HEK293 (cell line): ENCODE measurements at regions not wholly inside any gene's neighbourhood (a gene's known extent, or its start where the extent isn't known, plus 50 kb on each side); places are given as distances from the start of the nearest gene placed in this dataset.

Source experiments
- CTCF ChIA-PET: fragments of 350-600 bp; formaldehyde crosslinking; extraction: SDS; loops from one replicate; lab custom pipeline; 2021; ENCODE audit warnings: antibody characterized with exemption; lab: Yijun Ruan, JAX
- POLR2A ChIA-PET: fragments of 300-600 bp; formaldehyde crosslinking; extraction: SDS; loops from one replicate; lab custom pipeline; 2020; ENCODE audit warnings: antibody characterized with exemption, inconsistent platforms; lab: Yijun Ruan, JAX
- H3K27ac ChIP-seq: fragments of 200-500 bp; sonication (Bioruptor generic); 2 replicates; pipeline ENCODE4 v1.5.1; 2014; ENCODE audit warnings: low read depth, low read length, control low read depth, inconsistent platforms; ENCODE audit errors: extremely low read depth
- H3K36me3 ChIP-seq, 2 experiments: fragments of 200-500 bp in 1 of 2; sonication (Bioruptor generic) in 1 of 2; 1 replicate in 1 of 2; 2 replicates in 1 of 2; pipeline ENCODE4 v1.5.1; 2014 to 2017; ENCODE audit warnings: inconsistent platforms in 2 of 2, low read length in 2 of 2; ENCODE audit not compliant: control insufficient read depth in 2 of 2, insufficient read depth in 1 of 2
- H3K4me1 ChIP-seq: fragments of 200-500 bp; sonication (Bioruptor generic); 2 replicates; pipeline ENCODE4 v1.5.1; 2014; ENCODE audit warnings: mild to moderate bottlenecking, low read length, inconsistent platforms; ENCODE audit not compliant: control insufficient read depth, insufficient read depth
- H3K4me3 ChIP-seq: 2 replicates; pipeline ENCODE4 v1.5.1; 2011; ENCODE audit warnings: low read depth, mild to moderate bottlenecking, control low read depth, low read length, moderate library complexity
- H3K9me3 ChIP-seq: fragments of 200-500 bp; sonication (Bioruptor generic); 2 replicates; pipeline ENCODE4 v1.5.1; 2014; ENCODE audit warnings: low read depth, low read length, inconsistent platforms; ENCODE audit not compliant: control insufficient read depth, insufficient read depth
- KLF1 ChIP-seq: fragments of 450-650 bp; formaldehyde crosslinking; IDR thresholded peaks from 2 replicates; pipeline ENCODE4 v1.5.1; 2016; ENCODE audit warnings: missing biosample characterization, missing genetic modification characterization
- KLF10 ChIP-seq: fragments of 450-650 bp; IDR thresholded peaks from 2 replicates; pipeline ENCODE4 v1.5.1; 2018; ENCODE audit warnings: missing biosample characterization, mild to moderate bottlenecking, missing genetic modification characterization
- PRDM2 ChIP-seq: fragments of 450-650 bp; formaldehyde crosslinking; IDR thresholded peaks from 2 replicates; pipeline ENCODE4 v1.5.1; 2016; ENCODE audit warnings: missing biosample characterization, missing genetic modification characterization, borderline replicate concordance
- PRDM4 ChIP-seq: fragments of 450-650 bp; formaldehyde crosslinking; IDR thresholded peaks from 2 replicates; pipeline ENCODE4 v1.5.1; 2017; ENCODE audit warnings: missing biosample characterization, missing genetic modification characterization
- TCF7L2 ChIP-seq: IDR thresholded peaks from 2 replicates; pipeline ENCODE4 v1.6.1; 2011; ENCODE audit warnings: low read depth, mild to moderate bottlenecking, inconsistent platforms, low read length, moderate library complexity, borderline replicate concordance
- ZFP41 ChIP-seq: fragments of 450-650 bp; formaldehyde crosslinking; IDR thresholded peaks from 2 replicates; pipeline ENCODE4 v1.5.1; 2016; ENCODE audit warnings: missing biosample characterization, missing genetic modification characterization, borderline replicate concordance
- ZNF133 ChIP-seq: fragments of 450-650 bp; formaldehyde crosslinking; IDR thresholded peaks from 2 replicates; pipeline ENCODE4 v1.5.1; 2016; ENCODE audit warnings: missing biosample characterization, missing genetic modification characterization
- ZNF248 ChIP-seq: fragments of 450-650 bp; formaldehyde crosslinking; IDR thresholded peaks from 2 replicates; pipeline ENCODE4 v1.5.1; 2017; ENCODE audit warnings: missing biosample characterization, missing genetic modification characterization
- ZNF48 ChIP-seq: fragments of 450-650 bp; formaldehyde crosslinking; IDR thresholded peaks from 2 replicates; pipeline ENCODE4 v1.5.1; 2016; ENCODE audit warnings: missing biosample characterization, missing genetic modification characterization
- ZNF529 ChIP-seq: fragments of 450-650 bp; formaldehyde crosslinking; IDR thresholded peaks from 2 replicates; pipeline ENCODE4 v1.5.1; 2017; ENCODE audit warnings: missing genetic modification characterization, missing biosample characterization; ENCODE audit not compliant: insufficient replicate concordance
- ZNF548 ChIP-seq: fragments of 450-650 bp; formaldehyde crosslinking; IDR thresholded peaks from 2 replicates; pipeline ENCODE4 v1.5.1; 2016; ENCODE audit warnings: missing biosample characterization, missing genetic modification characterization
- ZNF610 ChIP-seq: fragments of 450-650 bp; formaldehyde crosslinking; IDR thresholded peaks from 2 replicates; pipeline ENCODE4 v1.5.1; 2016; ENCODE audit warnings: missing biosample characterization, missing genetic modification characterization, borderline replicate concordance
- ZNF660 ChIP-seq: fragments of 450-650 bp; IDR thresholded peaks from 2 replicates; pipeline ENCODE4 v1.5.1; 2018; ENCODE audit warnings: missing biosample characterization, mild to moderate bottlenecking, missing genetic modification characterization
- ZSCAN16 ChIP-seq: fragments of 450-650 bp; formaldehyde crosslinking; IDR thresholded peaks from 2 replicates; pipeline ENCODE4 v1.5.1; 2016; ENCODE audit warnings: missing biosample characterization, missing genetic modification characterization
- ZSCAN5A ChIP-seq: fragments of 450-650 bp; formaldehyde crosslinking; IDR thresholded peaks from 2 replicates; pipeline ENCODE4 v1.5.1; 2016; ENCODE audit warnings: missing biosample characterization, missing genetic modification characterization

- no peak for TF ChIP-seq ZNF248
- no peak for TF ChIP-seq TCF7L2
- no peak for TF ChIP-seq ZSCAN5A
- no peak for TF ChIP-seq KLF10 (tag by site-specific recombination)
- TF ChIP-seq KLF1: no peak
- TF ChIP-seq ZNF133 (tag by site-specific recombination): no peak
- no peak for TF ChIP-seq PRDM4 (tag by site-specific recombination)
These were observed 495.9 kb downstream of the CENPC start (continued) for GRCh38 chr4:67049446-67049845.

DNA sequence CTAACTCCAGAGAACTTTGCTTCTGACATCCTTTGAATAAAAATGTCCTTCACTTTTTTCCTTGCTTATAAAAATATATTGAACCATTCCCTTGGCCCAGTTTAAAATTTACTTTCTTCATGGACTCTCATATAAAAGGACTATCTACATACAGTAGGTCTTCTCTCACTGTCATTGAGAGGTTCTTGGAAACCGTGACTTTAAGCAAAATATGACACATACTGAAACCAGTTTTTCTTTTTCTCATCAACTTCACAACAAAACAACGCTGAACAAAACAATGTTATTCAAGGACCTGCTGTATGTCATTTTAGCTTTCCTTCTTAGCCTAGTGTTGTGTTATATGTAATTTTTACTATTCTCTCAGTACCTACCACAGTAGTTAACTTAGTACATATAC is 496.8 kb downstream of the CENPC start:
- ChIA-PET POLR2A (no interaction called here), CTCF (no interaction called here)
- Histone ChIP-seq H3K9me3 (no peaks in the 10 kb centered on the region), H3K27ac (no peak overlapping the region), H3K36me3 (no peaks in the 10 kb centered on the region), H3K4me1 (no peaks in the 10 kb centered on the region), H3K4me3 (no peak overlapping the region)
- TF ChIP-seq ZNF660 (no peak), ZNF548 (tag by site-specific recombination) (no peak), ZFP41 (no peak), ZSCAN16 (tag by site-specific recombination) (no peak), ZNF610 (no peak)

- Histone ChIP-seq H3K4me3 (no peak overlapping the region), H3K27ac (no peak overlapping the region), H3K4me1 (no peaks in the 10 kb centered on the region), H3K36me3 (no peaks in the 10 kb centered on the region), H3K9me3 (no peaks in the 10 kb centered on the region)
- TF ChIP-seq PRDM2 (tag by site-specific recombination): no peak
- no peak for TF ChIP-seq ZNF48 (tag by site-specific recombination)
- no peak for TF ChIP-seq ZNF529 (tag by site-specific recombination)
- ChIA-PET CTCF (no interaction called here), POLR2A (no interaction called here)
These were observed 505.0 kb downstream of the CENPC start for GRCh38 chr4:67040315-67040714.
